Kasumi-1 (cell line): ENCODE measurements at regions not wholly inside any gene's neighbourhood (a gene's known extent, or its start where the extent isn't known, plus 50 kb on each side); places are given as distances from the start of the nearest gene placed in this dataset.

Experiments
- DNase-seq, 2 experiments: peaks; one replicate each; lab custom pipeline; 2025; lab: John Stamatoyannopoulos, UW

GRCh38 chr3:72396899-72397298, 451.3 kb downstream of the SHQ1 start:
- DNase-seq = no peak

GRCh38 chr3:72395776-72396311, 452.4 kb downstream of the SHQ1 start:
- DNase-seq = no peak

- DNase-seq = no peak
Measured at GRCh38 chr3:72393455-72393854, 454.8 kb downstream of the SHQ1 start.

- no peak for DNase-seq
Measured at GRCh38 chr3:72391659-72392058, 456.6 kb downstream of the SHQ1 start.

GRCh38 chr3:72390841-72391240, 457.4 kb downstream of the SHQ1 start:
- no peak for DNase-seq

- DNase-seq = no peak
Measured at GRCh38 chr3:72388644-72389043, 459.6 kb downstream of the SHQ1 start.

- no peak for DNase-seq
Measured at GRCh38 chr3:72388117-72388516, 460.1 kb downstream of the SHQ1 start.

- no peak for DNase-seq
Measured at GRCh38 chr3:72386327-72387000, 461.8 kb downstream of the SHQ1 start.

- DNase-seq = no peak
Measured at GRCh38 chr3:72385167-72385566, 463.1 kb downstream of the SHQ1 start.

GRCh38 chr3:72384602-72385001, 463.6 kb downstream of the SHQ1 start:
- no peak for DNase-seq

- DNase-seq = no peak
Measured at GRCh38 chr3:72383883-72384282, 464.4 kb downstream of the SHQ1 start.

- DNase-seq = no peak
Measured at GRCh38 chr3:72383230-72383629, 465.0 kb downstream of the SHQ1 start.

- no peak for DNase-seq
Measured at GRCh38 chr3:72382460-72382859, 465.8 kb downstream of the SHQ1 start.

- DNase-seq = no peak
Measured at GRCh38 chr3:72381584-72381983, 466.7 kb downstream of the SHQ1 start.

GRCh38 chr3:72380711-72381493, 467.3 kb downstream of the SHQ1 start:
- no peak for DNase-seq

GRCh38 chr3:72380193-72380592, 468.1 kb downstream of the SHQ1 start:
- no peak for DNase-seq

- no peak for DNase-seq
Measured at GRCh38 chr3:72379500-72380187, 468.6 kb downstream of the SHQ1 start.

- no peak for DNase-seq
Measured at GRCh38 chr3:72378287-72378686, 470.0 kb downstream of the SHQ1 start.

GRCh38 chr3:72376956-72377710, 471.1 kb downstream of the SHQ1 start:
- no peak for DNase-seq

GRCh38 chr3:72375237-72376076, 472.8 kb downstream of the SHQ1 start:
- DNase-seq = no peak

- no peak for DNase-seq
Measured at GRCh38 chr3:72373139-72373538, 475.1 kb downstream of the SHQ1 start.
